GM18502 (cell line): ENCODE measurements at regions not wholly inside any gene's neighbourhood (a gene's known extent, or its start where the extent isn't known, plus 50 kb on each side); places are given as distances from the start of the nearest gene placed in this dataset.
"Not testable (repeated sequence)": the region's sequence is repeated elsewhere in the genome, so short reads cannot be mapped to it uniquely, and the experiment has no call there.

Experiments
- ATAC-seq: cut with Tn5 transposase; IDR thresholded peaks from one replicate; pipeline ENCODE4 v1.9.1; 2021; ENCODE audit warnings: mild to moderate bottlenecking; ENCODE audit not compliant: unreplicated experiment, poor library complexity

DNA sequence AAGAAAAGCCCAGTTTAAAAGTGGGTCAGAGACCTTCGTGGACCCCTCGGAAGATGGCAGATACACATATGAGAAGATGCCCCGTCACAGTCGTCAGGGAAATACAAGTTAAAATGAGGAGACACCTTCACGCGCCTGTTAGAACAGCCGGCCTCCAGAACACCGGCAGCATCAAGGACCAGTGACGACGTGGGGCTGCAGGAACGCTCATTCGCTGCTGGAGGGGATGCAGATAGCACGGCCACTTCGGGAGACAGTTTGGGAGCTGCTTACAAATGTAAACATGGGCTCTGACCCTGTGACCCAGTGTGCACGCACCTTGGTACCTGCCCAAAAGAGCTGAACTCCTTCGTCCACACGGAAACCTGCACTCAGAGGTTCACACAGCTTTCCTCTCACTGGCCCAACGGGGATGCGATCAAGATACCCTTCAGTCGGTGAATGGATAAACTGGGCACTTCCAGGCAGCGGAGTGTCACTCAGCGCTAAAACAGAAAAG lies 83.7 kb upstream of the CTDP1 start:
- no peak for ATAC-seq

GRCh38 chr18:79596446-79597175 lies 83.0 kb upstream of the CTDP1 start:
- no peak for ATAC-seq

- no peak for ATAC-seq
Measured at GRCh38 chr18:79597176-79597830, 82.3 kb upstream of the CTDP1 start.

DNA sequence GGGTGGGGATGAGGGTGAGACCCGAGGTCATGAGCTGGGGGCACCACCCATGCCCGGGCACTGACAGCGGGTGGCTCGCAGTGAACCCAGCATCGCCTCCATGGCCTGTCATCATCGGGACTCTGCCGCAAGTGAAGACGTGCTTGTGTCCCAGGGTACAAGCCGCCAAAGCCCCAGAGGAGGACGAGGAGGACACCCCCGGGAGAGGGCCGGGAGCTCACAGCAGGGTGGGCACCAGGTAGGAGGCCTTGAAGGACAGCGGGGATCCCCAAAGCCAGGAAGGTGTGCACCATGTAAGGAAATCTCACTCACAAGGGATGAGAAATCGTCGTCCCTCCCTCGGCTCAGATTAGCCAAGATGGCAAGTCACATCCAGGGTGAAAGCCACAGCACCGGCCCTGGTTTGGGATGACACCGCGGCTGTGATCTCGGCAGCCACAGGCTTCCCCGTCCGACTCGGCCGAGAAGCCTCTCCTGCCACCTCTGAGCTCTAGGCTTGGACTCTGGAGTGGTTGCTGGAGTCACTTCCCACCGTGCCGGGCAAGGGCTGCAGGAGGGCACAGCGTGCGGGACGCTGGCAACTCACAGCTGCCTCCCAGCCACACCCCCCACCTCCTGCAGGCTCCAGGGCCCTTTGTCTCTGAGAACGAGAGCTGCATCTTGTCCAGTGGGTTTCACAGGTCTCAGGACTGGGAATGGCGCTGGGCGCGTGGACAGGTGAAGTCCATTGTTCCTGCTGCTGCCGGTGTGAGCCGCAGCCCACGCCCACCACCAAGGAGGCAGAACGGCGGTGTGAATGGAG lies 81.6 kb upstream of the CTDP1 start:
- no peak for ATAC-seq

DNA sequence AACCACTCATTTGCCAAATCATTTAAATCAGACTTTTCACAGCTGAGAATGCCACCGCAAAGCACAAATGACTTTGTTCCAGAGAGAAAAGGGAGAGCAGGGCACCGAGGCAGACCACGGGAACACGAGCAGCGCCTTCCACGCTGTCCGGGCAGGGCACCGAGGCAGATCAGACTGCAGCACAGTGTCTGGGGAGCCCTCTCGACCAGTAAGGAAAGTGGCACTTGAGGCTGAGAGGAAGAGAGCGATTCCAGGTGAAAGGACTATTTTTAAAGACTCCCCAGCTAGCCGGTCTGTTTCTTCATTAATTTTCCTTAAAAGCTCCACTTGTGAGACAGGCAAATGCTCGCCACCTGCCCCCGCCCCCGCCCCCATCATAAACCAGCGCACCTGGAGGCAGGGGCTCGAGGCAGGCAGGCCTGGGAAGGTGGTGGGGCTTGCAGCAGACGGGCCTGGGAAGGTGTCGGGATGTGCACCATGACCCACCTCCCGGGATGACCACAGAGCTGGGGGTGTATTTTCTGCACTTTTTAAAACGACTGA lies 80.9 kb upstream of the CTDP1 start:
- ATAC-seq: no peak

DNA sequence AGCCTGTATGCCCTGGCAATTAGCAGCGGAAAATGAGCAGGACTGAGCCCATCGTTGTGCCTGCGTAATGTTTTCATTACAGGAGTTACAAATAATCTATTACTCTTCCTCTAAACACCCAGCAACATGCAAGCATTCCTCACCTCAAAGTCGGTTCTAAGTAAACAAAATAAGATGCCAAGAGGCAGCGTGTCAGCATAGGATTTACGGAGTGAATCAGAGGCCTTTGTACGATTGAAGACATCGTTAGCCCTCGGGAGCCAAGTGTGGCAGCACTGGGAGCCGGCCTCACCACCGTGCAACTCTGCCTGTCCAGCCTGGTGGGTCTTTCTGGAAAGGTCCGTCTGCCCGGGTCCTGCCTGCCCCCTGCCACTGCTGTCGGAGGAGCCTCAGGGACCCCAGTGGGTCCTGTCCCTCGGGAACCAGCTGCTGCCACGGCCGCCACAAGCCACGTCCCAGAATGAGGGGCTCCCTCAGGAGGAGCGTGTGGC lies 80.1 kb upstream of the CTDP1 start:
- no peak for ATAC-seq

DNA sequence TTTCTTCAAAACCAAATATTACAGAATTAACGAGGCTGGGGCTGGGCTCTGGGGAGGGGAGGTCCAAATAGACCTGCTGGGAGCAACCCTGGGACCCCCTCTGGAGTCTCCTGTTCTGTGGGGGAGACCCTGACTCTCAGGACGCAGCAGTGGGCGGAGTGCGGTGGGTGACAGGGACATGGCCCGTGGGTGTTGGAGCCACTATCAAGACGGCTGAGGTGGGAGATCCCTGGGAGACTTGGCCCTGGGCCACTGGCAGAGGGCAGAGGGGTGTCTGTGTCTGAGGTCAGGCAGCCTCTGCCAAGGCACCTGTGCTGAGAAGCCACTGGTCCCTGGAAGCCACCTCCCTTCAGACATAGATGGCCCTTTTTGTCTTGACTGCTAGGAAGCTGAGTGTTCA lies 79.5 kb upstream of the CTDP1 start:
- no peak for ATAC-seq

DNA sequence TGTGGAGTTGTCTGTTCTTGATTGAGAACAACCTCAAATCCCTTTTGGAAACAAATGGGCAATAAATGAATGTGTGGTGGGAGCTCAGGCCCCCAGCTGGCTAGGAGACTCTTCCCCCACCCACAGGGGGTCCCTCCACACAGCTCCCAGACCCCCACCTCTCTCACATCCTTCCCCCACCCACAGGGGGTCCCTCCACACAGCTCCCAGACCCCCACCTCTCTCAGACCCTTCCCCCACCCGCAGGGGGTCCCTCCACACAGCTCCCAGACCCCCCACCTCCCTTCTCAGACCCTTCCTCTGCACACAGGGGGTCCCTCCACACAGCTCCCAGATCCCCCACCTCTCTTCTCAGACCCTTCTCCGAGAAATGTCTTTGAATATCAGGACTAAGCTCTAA lies 79.0 kb upstream of the CTDP1 start:
- ATAC-seq: no peak

GRCh38 chr18:79601234-79601633 lies 78.4 kb upstream of the CTDP1 start:
- no peak for ATAC-seq

GRCh38 chr18:79603321-79604204 lies 76.0 kb upstream of the CTDP1 start:
- ATAC-seq: no peak

DNA sequence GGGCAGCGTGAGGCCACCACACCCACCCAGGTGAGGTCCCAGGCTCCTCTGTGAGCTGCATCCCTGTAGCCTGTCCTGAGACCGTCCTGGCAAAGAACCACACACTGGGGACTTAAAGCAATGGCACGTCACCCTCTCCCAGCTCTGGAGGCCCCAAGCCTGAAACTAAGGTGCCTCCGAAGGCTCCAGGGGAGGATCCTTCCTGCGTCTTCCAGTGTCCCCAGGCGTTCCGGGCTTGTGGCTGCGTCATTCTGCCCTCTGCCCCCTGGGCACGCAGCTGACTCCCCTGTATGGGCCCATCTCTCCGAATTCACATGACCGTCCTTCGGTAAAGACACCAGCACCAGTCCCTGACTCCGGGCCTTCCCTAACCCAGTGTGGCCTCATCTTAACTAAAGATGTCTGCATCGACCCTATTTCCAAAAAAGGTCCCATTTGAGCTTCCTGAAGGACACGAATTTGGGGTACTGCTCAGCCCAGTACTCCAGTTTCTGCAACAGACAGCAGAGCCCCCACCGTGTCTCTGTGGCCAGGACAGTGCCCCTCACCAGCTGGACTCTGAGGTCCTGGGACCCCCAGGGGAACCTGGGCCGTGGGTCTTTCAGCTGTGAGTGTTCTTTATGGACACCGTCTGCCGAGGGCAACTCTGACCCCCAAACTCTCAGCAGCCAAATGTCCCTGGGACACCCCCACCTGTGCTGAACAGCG lies 75.2 kb upstream of the CTDP1 start:
- ATAC-seq: no peak

DNA sequence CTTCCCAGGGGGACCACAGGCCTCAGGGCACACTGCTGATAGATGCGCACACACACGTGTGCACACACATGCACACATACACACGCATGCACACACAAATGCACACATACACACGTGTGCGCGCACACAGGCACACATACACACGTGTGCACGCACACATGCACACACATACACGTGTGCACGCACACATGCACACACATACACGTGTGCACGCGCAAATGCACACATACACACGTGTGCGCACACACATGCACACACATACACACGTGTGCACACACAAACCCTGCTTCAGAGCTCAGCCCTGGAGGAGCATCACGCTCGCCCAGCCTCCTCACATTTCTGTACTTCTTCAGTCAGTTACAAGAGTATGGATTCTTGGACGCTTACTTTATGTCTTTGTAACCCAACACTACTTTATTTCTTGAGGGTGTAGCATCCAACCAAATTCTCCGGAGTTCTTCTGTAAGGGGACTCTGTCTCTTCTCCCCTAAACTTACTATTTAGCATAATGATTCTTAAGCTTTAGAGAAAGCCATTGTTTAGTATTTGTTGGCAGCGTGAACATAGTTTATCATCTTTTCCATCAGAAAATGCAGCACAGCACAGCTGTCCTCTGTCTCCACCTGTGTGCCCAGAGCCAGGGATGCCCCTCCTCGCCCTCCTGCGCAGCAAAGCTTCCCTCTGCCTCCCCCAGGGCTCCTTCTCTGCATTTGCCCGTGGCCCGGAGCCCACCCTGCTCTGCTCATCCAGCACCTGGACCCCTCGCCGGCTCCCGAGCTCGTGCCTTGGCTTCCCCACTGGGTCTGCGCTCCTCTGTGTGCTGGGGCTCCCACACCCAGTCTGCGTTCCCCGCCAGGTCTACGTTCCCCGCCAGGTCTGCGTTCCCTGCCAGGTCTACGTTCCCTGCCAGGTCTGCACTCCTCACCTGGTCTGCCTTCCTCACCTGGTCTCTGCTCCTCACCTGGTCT lies 74.4 kb upstream of the CTDP1 start:
- no peak for ATAC-seq

GRCh38 chr18:79606071-79606470 lies 73.5 kb upstream of the CTDP1 start:
- ATAC-seq: not testable (repeated sequence)

- no peak for ATAC-seq
Measured at GRCh38 chr18:79606621-79607331, 72.8 kb upstream of the CTDP1 start.

- ATAC-seq: no peak
Measured at GRCh38 chr18:79607361-79607952, 72.1 kb upstream of the CTDP1 start.

DNA sequence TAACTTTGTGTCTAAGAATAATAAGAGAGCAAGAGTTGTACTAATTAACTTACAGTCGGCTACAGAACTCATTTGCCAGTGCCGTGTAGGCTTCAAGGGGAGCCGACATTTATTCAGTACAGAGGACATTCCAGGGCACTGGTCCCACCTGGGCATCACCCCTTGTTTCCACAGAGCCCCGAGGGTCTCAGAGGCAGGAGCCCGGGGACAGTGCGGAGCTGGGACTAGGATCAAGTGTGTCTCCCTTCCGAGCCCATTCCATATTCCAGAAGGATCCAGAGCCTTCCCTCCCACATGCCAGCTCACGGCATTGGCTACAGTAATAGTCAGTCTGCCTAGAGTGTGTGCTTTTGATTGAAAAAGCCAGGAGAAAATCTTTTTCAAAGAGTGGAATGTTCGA lies 71.5 kb upstream of the CTDP1 start:
- no peak for ATAC-seq

DNA sequence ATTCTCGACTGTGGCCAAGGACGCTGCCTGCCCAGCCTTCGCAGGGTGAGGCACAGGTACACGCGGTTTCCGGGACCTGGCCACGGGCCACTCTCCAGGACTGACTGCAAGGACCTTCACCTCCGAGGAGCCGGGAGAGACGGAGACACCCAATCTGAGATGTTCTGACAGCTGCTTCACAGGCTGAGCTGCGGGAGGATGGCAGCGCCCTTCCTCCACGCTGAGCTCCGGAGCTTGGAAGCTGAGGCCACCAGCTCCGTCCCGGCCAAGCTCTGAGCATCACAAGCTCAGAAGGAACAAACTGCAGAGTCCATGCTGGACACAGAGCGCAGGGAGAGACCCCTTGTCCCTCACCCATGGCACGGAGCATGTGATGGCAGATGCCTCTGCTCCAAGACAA lies 71.1 kb upstream of the CTDP1 start:
- no peak for ATAC-seq
